Medulla oblongata (tissue), 1 donor: ENCODE measurements at regions not wholly inside any gene's neighbourhood (a gene's known extent, or its start where the extent isn't known, plus 50 kb on each side); places are given as distances from the start of the nearest gene placed in this dataset.
"Not testable (repeated sequence)": the region's sequence is repeated elsewhere in the genome, so short reads cannot be mapped to it uniquely, and the experiment has no call there.

Experiments
- DNase-seq: peaks from one replicate; pipeline ENCODE4 v3.0.0-alpha.2; 2015; ENCODE audit errors: extremely low spot score

GRCh38 chr9:82789155-82789824 lies 273.7 kb downstream of the RASEF start:
- DNase-seq, result no peak

DNA sequence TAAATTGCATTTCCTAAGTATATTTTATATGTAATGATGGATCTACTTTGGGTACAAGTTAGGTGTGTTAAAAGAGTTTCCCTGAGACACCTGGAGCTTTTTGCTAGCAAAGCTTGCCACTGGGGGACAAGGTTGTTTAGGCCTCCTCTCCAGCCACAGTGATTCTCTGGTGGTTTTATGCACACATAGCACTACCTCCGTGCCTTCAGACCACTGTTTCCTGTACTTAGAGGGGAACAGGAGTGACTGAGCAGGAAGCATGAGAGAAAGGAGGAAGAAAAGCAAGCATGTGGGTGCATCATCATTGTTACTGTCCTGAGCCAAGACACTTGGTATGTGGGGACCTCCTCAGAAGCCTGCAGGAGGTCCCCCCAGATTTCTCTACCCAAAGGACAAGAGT lies 272.1 kb downstream of the RASEF start:
- no peak for DNase-seq

- no peak for DNase-seq
These were observed 271.2 kb downstream of the RASEF start for GRCh38 chr9:82791692-82792091.

- peak; percentile 32 for DNase-seq
These were observed 265.4 kb downstream of the RASEF start for GRCh38 chr9:82797534-82797933.

DNA sequence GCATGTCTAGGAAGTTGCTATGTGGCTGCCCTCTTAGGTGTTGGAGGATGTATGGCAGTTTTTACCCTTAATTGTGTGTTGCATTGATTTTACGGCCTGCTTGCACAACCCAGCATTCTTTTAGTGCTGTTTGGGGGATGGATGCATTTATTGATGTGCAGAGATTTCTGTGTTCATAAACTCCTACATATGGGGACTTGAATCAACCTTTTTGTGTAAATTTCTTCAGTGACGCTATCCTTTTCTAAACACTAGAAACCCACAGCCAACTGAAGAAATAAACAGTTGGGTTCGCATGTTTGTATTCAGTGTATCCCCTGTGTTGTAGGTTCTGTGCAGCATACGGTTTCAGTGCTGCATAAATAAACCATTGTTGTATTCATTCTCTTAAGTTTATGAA lies 263.7 kb downstream of the RASEF start:
- no peak for DNase-seq

DNA sequence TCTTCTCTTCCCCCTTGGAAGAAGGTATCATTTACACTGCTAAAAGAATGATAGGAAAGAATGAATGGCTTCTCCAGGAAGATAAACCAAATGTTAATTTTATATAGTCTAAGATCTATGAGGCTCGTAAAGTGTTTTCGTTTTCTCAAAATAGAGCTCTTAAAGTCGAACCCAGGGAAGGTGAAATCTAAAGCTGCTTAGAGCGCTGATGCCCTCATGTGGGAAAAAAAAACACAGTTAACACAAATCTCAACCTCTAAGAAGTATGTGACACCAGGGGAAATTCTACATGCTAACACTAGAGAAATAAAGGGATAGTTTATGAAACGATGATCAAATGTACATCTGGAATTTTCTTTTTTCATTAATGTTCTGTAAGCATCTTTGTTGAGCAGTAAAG lies 257.9 kb downstream of the RASEF start:
- no peak for DNase-seq

DNA sequence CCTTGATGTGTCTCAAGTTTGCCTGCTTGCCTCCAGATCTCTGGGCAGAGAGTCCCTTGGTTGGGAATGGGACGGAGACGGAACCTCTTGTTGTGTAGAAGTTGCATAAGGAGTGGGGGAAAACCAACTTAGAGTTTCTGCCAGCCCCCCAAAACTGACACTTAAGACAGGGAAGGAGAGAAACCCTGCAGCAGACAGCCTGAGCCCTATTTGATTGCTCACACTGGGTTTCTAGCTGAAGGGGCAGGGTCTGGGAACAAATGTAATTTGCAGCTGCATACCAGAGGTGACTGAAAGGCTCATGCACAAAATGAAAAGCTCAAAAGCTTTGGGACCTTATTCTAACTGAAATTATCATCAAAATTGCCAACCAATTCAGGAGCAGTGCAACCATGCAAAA lies 254.5 kb downstream of the RASEF start:
- no peak for DNase-seq

GRCh38 chr9:82810915-82811314 lies 252.0 kb downstream of the RASEF start:
- no peak for DNase-seq

DNA sequence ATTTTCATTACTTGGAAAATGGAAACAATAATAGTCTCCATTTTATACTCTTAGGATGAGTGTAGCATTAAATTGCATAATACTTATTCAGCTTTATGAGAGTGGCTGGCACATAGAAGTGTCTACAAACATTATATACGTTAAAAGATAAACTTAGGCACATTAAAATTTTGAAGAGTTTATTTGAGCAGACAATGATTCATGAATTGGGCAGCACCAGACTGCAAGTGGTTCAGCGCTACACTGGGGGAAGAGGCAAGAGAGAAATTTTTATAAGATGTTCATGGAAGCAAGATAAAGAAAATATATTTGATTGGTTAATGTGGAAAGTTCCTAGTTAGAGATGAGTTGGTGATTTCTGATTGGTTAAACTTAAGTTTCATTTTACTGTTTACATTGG lies 243.7 kb downstream of the RASEF start:
- DNase-seq, result no peak

- DNase-seq, result no peak
These were observed 242.8 kb downstream of the RASEF start for GRCh38 chr9:82820186-82820585.

GRCh38 chr9:82829818-82830217 lies 233.1 kb downstream of the RASEF start:
- no peak for DNase-seq

DNA sequence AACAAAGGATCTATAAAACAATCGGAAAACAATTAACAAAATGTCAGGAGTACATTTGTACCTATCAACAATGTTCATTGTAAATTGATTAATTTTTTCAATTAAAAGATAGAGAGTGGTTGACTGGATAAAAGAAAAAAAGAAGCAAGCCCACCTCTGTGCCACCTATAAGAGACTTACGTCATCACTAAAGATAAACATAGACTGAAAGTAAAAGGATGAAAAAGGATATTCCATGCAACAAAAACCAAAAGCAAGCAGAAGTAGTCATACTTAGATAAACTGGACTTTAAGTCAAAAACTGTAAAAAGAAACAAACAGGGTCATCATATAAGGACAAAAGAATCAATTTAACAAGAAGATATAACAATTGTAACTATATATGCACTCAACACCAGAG lies 197.4 kb downstream of the RASEF start:
- DNase-seq, result no peak

GRCh38 chr9:82880336-82881050 lies 182.4 kb downstream of the RASEF start:
- no peak for DNase-seq

DNA sequence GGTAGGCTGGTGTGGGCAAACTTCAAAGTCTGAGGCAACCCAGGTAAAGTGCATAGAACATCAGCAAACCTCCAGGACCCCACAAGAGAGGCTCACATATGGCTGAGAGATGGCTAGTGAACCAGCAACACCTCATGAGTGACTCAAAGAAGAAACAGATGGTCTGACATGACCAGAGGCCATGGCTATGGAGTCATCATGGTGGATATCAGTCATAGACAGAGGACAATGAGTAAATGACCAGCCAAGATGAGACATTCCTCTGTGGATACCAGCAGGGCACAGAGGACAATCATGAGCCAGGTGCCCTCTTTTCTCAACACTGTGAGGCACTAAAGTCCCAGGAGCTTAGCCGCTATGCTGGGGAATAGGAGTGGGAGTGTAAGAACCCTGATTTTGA lies 180.8 kb downstream of the RASEF start:
- no peak for DNase-seq

DNA sequence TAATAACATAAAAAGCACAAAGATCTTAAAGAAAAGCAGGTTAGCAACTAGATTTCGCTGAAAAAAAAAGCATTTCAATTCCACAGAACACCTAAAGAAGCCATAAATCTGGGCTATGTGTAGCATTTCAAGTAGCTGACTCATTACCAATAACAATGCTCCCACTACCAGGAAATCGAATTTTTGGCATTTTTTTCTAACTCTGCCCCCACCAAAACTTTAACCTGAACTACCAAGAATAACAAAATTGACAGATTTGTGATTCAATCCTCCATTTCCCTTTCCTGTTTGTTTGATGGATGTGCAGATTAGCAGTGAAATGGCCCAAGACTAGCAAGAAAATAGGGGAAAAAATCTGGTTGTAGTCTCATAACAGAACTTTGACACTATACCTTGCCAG lies 180.2 kb downstream of the RASEF start:
- DNase-seq, result no peak

DNA sequence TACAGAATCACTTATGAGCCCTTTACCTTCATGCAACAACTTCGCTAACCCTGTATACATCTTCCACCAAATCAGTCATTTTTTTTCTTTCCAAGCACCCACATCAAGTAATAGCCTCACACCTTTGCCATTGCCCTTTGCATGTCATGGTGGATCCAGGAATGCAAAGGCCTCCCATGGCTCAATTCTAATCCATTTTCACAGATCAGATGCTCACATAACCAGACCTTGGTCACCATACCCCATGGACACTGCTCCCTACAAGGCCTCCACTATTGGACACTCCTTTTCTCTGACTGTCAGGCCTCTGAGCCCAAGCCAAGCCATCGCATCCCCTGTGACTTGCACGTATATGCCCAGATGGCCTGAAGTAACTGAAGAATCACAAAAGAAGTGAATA lies 179.5 kb downstream of the RASEF start:
- DNase-seq, result no peak

- not testable (repeated sequence) for DNase-seq
These were observed 179.0 kb downstream of the RASEF start for GRCh38 chr9:82883974-82884373.

DNA sequence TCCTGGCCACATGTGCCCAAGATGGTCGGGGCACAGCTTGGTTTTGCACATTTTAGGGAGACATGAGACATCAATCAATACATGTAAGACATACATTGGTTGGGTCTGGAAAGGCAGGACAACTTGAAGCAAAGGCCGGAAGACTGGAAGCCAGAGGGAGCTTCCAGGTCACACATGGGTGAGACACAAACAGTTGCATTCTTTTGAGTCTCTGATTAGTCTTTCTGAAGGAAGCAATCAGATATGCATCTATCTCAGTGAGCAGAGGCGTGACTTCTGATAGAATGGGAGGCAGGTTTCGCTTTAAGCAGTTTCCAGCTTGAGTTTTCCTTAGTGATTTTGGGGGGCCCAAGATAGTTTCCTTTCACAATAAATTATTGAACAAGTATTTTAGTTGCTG lies 172.5 kb downstream of the RASEF start:
- no peak for DNase-seq

GRCh38 chr9:82890865-82891264 lies 172.1 kb downstream of the RASEF start:
- DNase-seq, result no peak

DNA sequence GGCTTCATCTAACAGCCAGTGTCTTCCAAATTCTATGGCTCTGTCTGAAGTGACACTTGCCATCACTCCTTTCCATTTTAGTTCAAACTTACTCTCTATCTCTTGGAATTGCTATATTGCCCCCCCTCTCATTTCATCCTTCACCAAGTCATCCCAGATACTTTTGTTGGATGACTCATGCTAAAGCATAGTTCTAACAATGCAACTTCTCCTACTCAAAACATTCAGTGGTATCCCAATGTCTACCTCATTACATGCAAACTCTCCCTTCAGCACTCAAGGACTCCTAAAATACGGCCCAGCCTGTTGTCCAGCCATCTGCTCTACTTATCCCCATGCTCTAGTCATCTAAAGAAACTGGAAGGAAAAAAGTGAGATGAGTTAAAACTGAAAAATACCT lies 171.6 kb downstream of the RASEF start:
- no peak for DNase-seq

GRCh38 chr9:82893549-82893948 lies 169.4 kb downstream of the RASEF start:
- no peak for DNase-seq

DNA sequence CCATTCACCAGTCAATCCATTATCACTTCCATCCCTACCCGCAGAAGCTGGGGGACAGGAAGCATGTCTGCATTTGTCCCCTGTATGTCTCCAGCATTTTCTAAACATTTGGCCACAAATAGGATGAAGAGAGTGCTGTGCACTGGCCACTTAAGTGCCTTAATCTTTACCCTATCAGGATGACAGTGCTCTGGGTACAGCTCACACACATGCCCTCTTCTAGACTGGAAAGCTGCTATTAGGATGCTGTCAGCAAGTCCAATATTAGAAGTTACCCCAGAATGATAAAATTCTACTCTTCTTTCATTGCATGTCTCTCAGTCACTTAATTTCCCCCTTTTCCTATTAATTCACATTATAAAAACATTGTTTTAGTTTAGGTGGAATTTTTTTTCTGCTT lies 168.4 kb downstream of the RASEF start:
- no peak for DNase-seq

- no peak for DNase-seq
These were observed 167.8 kb downstream of the RASEF start for GRCh38 chr9:82894961-82895821.
